Daoy (cell line): ENCODE measurements at regions not wholly inside any gene's neighbourhood (a gene's known extent, or its start where the extent isn't known, plus 50 kb on each side); places are given as distances from the start of the nearest gene placed in this dataset.
"Not testable (repeated sequence)": the region's sequence is repeated elsewhere in the genome, so short reads cannot be mapped to it uniquely, and the experiment has no call there.

Experiments used
- DNase-seq: peaks from one replicate; pipeline ENCODE4 v3.0.0-alpha.2; 2015; ENCODE audit warnings: low read depth

GRCh38 chr16:29578898-29579297 is 72.7 kb upstream of the NPIPB12 start:
- not testable (repeated sequence) for DNase-seq

GRCh38 chr16:29581764-29582163 is 75.6 kb upstream of the NPIPB12 start:
- not testable (repeated sequence) for DNase-seq

- DNase-seq: not testable (repeated sequence)
These were observed 71.1 kb upstream of the SPN start for GRCh38 chr16:29591919-29592318.

DNA sequence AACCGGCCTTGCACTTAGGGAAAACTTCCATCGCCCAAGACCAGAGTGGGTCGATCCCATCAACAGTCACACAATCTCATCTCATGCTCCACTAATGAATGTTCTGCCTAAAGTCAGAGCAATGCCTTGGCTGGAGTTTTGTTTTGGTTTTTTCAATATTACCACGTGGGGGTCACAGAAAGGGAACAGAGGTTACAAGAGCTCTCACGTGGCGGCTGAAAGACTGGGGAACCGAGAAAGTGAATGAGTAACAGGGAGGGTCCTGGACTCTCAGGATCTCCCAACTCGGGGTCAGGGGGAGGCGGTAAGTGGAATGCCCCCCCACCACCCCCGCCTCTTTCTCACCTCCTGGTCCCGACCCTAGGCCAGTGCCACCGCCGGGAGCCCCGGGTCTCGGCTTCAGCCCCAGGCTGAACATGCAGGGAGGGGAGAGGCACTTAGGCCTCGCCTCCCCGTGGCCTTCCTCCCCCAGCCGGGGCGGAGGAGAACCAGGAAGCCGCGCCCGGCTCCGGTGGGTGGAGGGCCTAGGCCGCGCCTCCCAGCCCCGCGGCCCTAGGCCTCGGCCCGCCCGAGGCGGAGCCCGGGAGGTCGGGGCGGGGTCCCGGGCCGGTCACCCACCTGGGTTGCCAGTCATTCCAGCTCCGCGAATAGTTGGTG is 68.7 kb upstream of the SPN start:
- peak; percentile 71 for DNase-seq

- peak; percentile 86 for DNase-seq
These were observed 67.9 kb upstream of the SPN start for GRCh38 chr16:29594926-29595838.

DNA sequence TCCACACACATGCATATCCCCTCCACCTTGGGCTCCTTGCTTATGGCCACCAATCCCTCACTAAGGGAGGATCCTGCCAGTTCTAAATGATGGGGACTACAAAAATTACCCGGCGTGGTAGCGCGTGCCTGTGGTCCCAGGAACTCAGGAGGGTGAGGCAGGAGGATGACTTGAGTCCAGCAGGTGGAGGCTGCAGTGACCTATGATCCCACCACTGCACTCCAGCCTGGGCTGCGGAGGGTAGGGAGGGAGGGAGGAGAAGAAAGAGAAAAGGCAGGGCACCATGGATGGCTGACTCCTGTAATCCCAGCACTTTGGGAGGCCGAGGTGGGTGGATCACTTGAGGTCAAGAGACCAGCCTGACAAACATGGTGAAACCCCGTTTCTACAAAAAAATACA is 66.0 kb upstream of the SPN start:
- not testable (repeated sequence) for DNase-seq

DNA sequence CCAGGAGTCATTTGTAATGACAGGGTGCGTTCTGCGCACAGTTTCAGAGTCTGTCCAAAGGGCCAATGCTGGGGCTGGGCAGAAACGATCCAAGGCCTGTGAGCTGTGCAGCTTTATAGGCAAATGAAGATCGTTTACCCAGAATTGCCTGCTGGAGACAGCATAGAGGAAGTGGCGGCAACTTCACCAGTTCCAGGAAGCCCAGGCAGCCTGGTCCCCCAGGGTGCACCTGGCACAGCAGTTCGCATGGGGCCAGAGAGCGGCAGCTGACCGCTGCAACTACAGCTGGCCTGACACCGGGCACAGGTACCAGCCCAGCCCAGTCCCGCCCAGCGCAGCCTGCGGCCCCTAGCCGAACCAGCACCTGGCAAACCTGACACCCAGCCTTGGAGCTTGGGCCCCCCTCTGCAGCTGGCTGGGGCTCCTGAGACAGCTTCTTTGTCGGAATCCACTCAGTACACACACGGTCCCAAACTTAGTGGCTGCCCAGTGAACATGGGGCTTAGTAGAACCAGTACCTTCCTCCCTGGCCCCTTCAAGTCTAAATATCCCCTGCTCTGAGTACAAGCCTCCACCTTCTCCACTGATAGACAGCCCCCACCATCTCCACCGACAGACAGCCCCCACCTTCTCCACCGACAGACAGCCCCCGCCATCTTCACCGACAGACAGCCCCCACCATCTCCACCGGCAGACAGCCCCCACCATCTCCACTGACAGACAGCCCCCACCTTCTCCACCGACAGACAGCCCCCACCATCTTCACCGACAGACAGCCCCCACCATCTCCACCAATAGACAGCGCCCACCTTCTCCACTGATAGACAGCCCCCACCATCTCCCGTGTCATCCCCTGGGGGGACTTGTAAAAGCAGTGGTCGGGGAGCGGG is 62.7 kb upstream of the SPN start:
- not testable (repeated sequence) for DNase-seq

GRCh38 chr16:29602247-29602625 is 60.8 kb upstream of the SPN start:
- DNase-seq: not testable (repeated sequence)

DNA sequence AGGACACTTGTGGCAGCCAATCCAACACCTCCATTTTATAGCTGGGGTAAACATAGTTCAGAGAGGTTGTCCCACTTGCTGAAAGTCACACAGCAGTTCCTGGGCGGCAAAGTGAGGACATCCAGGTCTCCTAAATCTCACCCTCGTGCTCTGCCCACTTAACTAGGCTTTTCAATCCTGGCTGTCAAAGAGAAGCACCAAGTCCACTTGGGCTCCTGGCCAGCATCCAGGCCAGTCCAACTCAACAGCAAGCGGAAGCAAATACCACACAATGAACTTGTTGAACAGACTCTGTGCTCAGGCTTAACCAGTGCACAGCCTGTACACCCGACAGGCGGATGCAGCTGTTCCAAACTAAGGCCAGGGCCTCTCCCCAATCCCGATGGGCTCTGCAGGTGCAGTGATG is 60.4 kb upstream of the SPN start:
- DNase-seq: not testable (repeated sequence)

DNA sequence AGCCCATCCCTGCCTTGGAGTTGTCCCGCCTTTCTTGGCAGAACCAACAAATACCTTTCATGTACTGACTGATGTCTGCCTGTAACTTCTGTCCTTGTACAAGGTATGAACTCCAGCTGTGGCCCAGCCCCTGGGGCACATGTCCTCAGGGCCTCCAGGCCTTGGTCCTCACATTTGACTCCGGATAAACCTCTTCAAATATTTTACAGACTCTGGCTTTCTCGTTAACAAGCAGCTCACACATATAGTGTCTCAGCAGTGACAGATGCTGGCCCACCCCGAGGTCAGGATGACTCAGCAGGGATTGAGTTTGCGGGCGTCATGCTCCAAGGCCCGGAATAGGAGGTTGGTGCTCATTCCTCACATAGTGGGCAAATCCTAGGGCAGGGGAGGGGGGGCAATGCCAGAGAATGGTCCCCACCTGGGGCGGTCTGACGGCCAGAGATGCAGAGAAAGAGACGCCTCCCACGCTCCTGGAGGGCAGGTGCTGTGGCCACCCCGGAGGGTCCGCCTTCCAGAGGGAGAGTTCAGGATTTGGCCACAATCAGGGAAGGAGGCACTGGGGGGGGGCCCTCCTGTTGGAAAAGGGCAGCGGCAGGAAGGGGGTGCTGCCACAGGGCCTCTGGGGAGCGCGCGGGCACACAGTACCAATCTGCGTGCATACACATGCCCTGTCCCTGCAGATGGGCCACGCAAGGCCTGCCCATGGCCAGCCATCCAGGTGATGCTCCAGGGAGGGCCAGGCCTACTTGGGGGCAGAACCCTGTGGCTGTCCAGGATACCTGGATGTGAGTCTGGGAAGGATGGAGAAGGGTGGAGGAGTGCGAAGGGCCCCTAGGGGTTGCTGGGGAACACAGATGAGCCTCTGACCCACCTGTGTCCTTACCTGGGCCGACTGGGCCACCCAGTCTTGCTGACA is 58.2 kb upstream of the SPN start:
- peak; percentile 71 for DNase-seq

- not testable (repeated sequence) for DNase-seq
These were observed 57.3 kb upstream of the SPN start for GRCh38 chr16:29605593-29606205.

GRCh38 chr16:29606669-29607427 is 56.2 kb upstream of the SPN start:
- not testable (repeated sequence) for DNase-seq

- DNase-seq: not testable (repeated sequence)
These were observed 55.6 kb upstream of the SPN start for GRCh38 chr16:29607428-29607823.

- peak; percentile 27 for DNase-seq
These were observed 50.4 kb upstream of the SPN start for GRCh38 chr16:29612381-29613306.
